Astrocyte (in vitro differentiated cells and primary cell): ENCODE measurements at regions not wholly inside any gene's neighbourhood (a gene's known extent, or its start where the extent isn't known, plus 50 kb on each side); places are given as distances from the start of the nearest gene placed in this dataset.

Source experiments
- DNase-seq: peaks from one replicate; pipeline ENCODE4 v3.0.0-alpha.2; 2010; ENCODE audit warnings: low read depth
- FAIRE-seq: peaks from 2 replicates; lab custom pipeline; 2011; peaks lifted over from hg19 to GRCh38; lab: Jason Lieb, UNC
- H2AFZ ChIP-seq: 2 replicates; pipeline ENCODE4 v1.6.0; 2012; ENCODE audit warnings: low read depth, low read length, inconsistent platforms
- H3K27ac ChIP-seq: 2 replicates; pipeline ENCODE4 v1.5.1; 2011; ENCODE audit warnings: low read depth, low read length, inconsistent platforms
- H3K27me3 ChIP-seq: 2 replicates; pipeline ENCODE4 v1.6.0; 2011; ENCODE audit warnings: low read length, inconsistent platforms; ENCODE audit not compliant: insufficient read depth
- H3K36me3 ChIP-seq: 2 replicates; pipeline ENCODE4 v1.5.1; 2011; ENCODE audit warnings: low read length, inconsistent platforms; ENCODE audit not compliant: insufficient read depth
- H3K4me1 ChIP-seq: 2 replicates; pipeline ENCODE4 v1.5.1; 2011; ENCODE audit warnings: low read length, inconsistent platforms; ENCODE audit not compliant: insufficient read depth
- H3K4me2 ChIP-seq: 2 replicates; pipeline ENCODE4 v1.6.0; 2012; ENCODE audit warnings: low read length, inconsistent platforms
- H3K4me3 ChIP-seq: 2 replicates; pipeline ENCODE4 v1.5.1; 2011; ENCODE audit warnings: low read depth, mild to moderate bottlenecking, low read length, inconsistent platforms; ENCODE audit not compliant: insufficient read depth
- H3K79me2 ChIP-seq: 2 replicates; pipeline ENCODE4 v1.6.0; 2012; ENCODE audit warnings: mild to moderate bottlenecking, low read length, inconsistent platforms; ENCODE audit not compliant: insufficient read depth
- H3K9ac ChIP-seq: 2 replicates; pipeline ENCODE4 v1.6.0; 2012; ENCODE audit warnings: mild to moderate bottlenecking, low read length, inconsistent platforms
- H3K9me3 ChIP-seq: 2 replicates; pipeline ENCODE4 v1.5.1; 2012; ENCODE audit warnings: low read depth, mild to moderate bottlenecking, low read length, inconsistent platforms; ENCODE audit not compliant: insufficient read depth
- H4K20me1 ChIP-seq: 2 replicates; pipeline ENCODE4 v1.6.0; 2012; ENCODE audit warnings: low read length, inconsistent platforms; ENCODE audit not compliant: insufficient read depth
- H3K27ac Mint-ChIP-seq: one replicate; pipeline ENCODE4 v1.8.0; 2021; ENCODE audit warnings: mild to moderate bottlenecking, mixed read lengths; ENCODE audit not compliant: unreplicated experiment
- H3K27me3 Mint-ChIP-seq: one replicate; pipeline ENCODE4 v1.8.0; 2021; ENCODE audit warnings: low read depth, mixed read lengths; ENCODE audit not compliant: unreplicated experiment
- H3K36me3 Mint-ChIP-seq: one replicate; pipeline ENCODE4 v1.8.0; 2021; ENCODE audit warnings: low read depth, mixed read lengths; ENCODE audit not compliant: unreplicated experiment
- H3K4me1 Mint-ChIP-seq: one replicate; pipeline ENCODE4 v1.8.0; 2021; ENCODE audit warnings: low read depth, mixed read lengths; ENCODE audit not compliant: unreplicated experiment
- H3K4me3 Mint-ChIP-seq: one replicate; pipeline ENCODE4 v1.8.0; 2021; ENCODE audit warnings: mild to moderate bottlenecking, moderate library complexity, mixed read lengths; ENCODE audit not compliant: unreplicated experiment
- H3K9me3 Mint-ChIP-seq: one replicate; pipeline ENCODE4 v1.8.0; 2021; ENCODE audit warnings: mild to moderate bottlenecking, mixed read lengths; ENCODE audit not compliant: unreplicated experiment
- EZH2 ChIP-seq: IDR thresholded peaks from 2 replicates; pipeline ENCODE4 v1.6.1; 2012; ENCODE audit warnings: mild to moderate bottlenecking, low read length, inconsistent platforms; ENCODE audit not compliant: insufficient read depth
- TF ChIP-seq, protein P1 (sequence below): IDR thresholded peaks from 2 replicates; pipeline ENCODE4 v1.5.1; 2011; ENCODE audit warnings: low read depth, mild to moderate bottlenecking, inconsistent platforms, low read length, moderate library complexity; ENCODE audit not compliant: insufficient read depth

DNA sequence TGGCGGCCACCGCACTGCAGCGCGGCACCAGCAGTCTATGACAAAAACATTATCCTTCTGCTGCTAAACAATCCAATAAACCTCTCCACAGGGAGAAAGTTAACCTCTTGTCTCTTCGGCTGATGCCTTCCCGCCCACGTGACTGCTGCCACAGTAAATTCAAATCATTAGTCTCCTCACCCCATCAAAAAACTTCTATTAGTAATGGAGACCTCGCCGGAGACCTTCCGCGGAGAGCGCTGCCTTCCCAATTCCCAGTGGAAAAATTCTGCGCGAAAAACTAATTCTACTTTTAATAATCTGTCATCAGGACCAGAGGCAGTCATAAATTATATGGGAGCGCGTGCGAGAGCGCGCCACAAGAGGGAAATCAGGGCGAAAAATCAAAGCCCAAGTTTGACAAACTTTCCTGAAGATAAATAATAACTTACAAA, 90.0 kb upstream of the PAX2 start:
- Mint-ChIP-seq H3K27ac (peak overlapping the region; percentile 68), H3K36me3 (peaks cover 3% of the 10 kb centered on the region), H3K9me3 (peaks cover 10% of the 10 kb centered on the region), H3K27me3 (peaks cover 64% of the 10 kb centered on the region), H3K4me3 (peak overlapping the region; percentile 66), H3K4me1 (peaks cover 5% of the 10 kb centered on the region)
- no peaks in the 10 kb centered on the region for H3K9me3 ChIP-seq
- no peaks in the 10 kb centered on the region for H3K4me1 ChIP-seq
- H3K27ac ChIP-seq, result no peak overlapping the region
- no peak overlapping the region for H3K4me2 ChIP-seq
- no peaks in the 10 kb centered on the region for H3K36me3 ChIP-seq
- TF ChIP-seq, protein P1, sequence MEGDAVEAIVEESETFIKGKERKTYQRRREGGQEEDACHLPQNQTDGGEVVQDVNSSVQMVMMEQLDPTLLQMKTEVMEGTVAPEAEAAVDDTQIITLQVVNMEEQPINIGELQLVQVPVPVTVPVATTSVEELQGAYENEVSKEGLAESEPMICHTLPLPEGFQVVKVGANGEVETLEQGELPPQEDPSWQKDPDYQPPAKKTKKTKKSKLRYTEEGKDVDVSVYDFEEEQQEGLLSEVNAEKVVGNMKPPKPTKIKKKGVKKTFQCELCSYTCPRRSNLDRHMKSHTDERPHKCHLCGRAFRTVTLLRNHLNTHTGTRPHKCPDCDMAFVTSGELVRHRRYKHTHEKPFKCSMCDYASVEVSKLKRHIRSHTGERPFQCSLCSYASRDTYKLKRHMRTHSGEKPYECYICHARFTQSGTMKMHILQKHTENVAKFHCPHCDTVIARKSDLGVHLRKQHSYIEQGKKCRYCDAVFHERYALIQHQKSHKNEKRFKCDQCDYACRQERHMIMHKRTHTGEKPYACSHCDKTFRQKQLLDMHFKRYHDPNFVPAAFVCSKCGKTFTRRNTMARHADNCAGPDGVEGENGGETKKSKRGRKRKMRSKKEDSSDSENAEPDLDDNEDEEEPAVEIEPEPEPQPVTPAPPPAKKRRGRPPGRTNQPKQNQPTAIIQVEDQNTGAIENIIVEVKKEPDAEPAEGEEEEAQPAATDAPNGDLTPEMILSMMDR, result no peak
- TF ChIP-seq EZH2, result no peak
- no peak overlapping the region for H3K9ac ChIP-seq
- no peaks in the 10 kb centered on the region for H3K79me2 ChIP-seq
- H3K4me3 ChIP-seq, result no peak overlapping the region
- no peak overlapping the region for H2AFZ ChIP-seq
- DNase-seq (no peak), FAIRE-seq (no peak)
- H4K20me1 ChIP-seq, result no peaks in the 10 kb centered on the region
- H3K27me3 ChIP-seq, result peaks cover 68% of the 10 kb centered on the region

GRCh38 chr10:100655760-100656421, 89.5 kb upstream of the PAX2 start:
- Histone ChIP-seq H3K4me1 (no peaks in the 10 kb centered on the region), H3K4me3 (no peak overlapping the region), H3K36me3 (no peaks in the 10 kb centered on the region), H3K27me3 (peaks cover 72% of the 10 kb centered on the region), H3K27ac (no peak overlapping the region), H3K4me2 (no peak overlapping the region), H3K9ac (no peak overlapping the region), H3K79me2 (no peaks in the 10 kb centered on the region), H3K9me3 (no peaks in the 10 kb centered on the region), H2AFZ (no peak overlapping the region), H4K20me1 (no peaks in the 10 kb centered on the region)
- peaks cover 3% of the 10 kb centered on the region for H3K36me3 Mint-ChIP-seq
- TF ChIP-seq, protein P1, result no peak
- peak; percentile 95 for TF ChIP-seq EZH2
- H3K27ac Mint-ChIP-seq, result peak overlapping the region; percentile 58
- H3K4me3 Mint-ChIP-seq, result peak overlapping the region; percentile 66
- H3K9me3 Mint-ChIP-seq, result peaks cover 11% of the 10 kb centered on the region
- H3K27me3 Mint-ChIP-seq, result peaks cover 70% of the 10 kb centered on the region
- DNase-seq, result no peak
- FAIRE-seq, result no peak
- peaks cover 5% of the 10 kb centered on the region for H3K4me1 Mint-ChIP-seq

GRCh38 chr10:100656454-100656853, 88.9 kb upstream of the PAX2 start:
- H3K27me3 ChIP-seq, result peaks cover 75% of the 10 kb centered on the region
- H3K36me3 ChIP-seq, result no peaks in the 10 kb centered on the region
- H3K9me3 ChIP-seq, result no peaks in the 10 kb centered on the region
- Mint-ChIP-seq H3K36me3 (peaks cover 3% of the 10 kb centered on the region), H3K27ac (no peak overlapping the region), H3K4me3 (no peak overlapping the region), H3K4me1 (peaks cover 5% of the 10 kb centered on the region), H3K9me3 (peaks cover 14% of the 10 kb centered on the region), H3K27me3 (peaks cover 73% of the 10 kb centered on the region)
- no peaks in the 10 kb centered on the region for H3K4me1 ChIP-seq
- TF ChIP-seq, protein P1, result no peak
- TF ChIP-seq EZH2, result no peak
- no peak overlapping the region for H2AFZ ChIP-seq
- H4K20me1 ChIP-seq, result no peaks in the 10 kb centered on the region
- no peak overlapping the region for H3K4me3 ChIP-seq
- no peaks in the 10 kb centered on the region for H3K79me2 ChIP-seq
- H3K9ac ChIP-seq, result no peak overlapping the region
- no peak for DNase-seq
- no peak for FAIRE-seq
- no peak overlapping the region for H3K27ac ChIP-seq
- no peak overlapping the region for H3K4me2 ChIP-seq
